Ishikawa (cell line): ENCODE measurements at regions not wholly inside any gene's neighbourhood (a gene's known extent, or its start where the extent isn't known, plus 50 kb on each side); places are given as distances from the start of the nearest gene placed in this dataset.

Experiments used
- CEBPB ChIP-seq: IDR thresholded peaks from 2 replicates; pipeline ENCODE4 v1.6.1; 2012
- CREB1 ChIP-seq: IDR thresholded peaks from 2 replicates; pipeline ENCODE4 v1.6.1; 2012; ENCODE audit warnings: low read depth
- EGR1 ChIP-seq: IDR thresholded peaks from 2 replicates; pipeline ENCODE4 v1.6.1; 2012
- EP300 ChIP-seq: IDR thresholded peaks from 2 replicates; pipeline ENCODE4 v1.6.1; 2012; ENCODE audit warnings: borderline replicate concordance
- FOXM1 ChIP-seq: IDR thresholded peaks from 2 replicates; pipeline ENCODE4 v1.6.1; 2012; ENCODE audit warnings: low read depth, borderline replicate concordance
- MAX ChIP-seq: IDR thresholded peaks from 2 replicates; pipeline ENCODE4 v1.6.1; 2012
- NFIC ChIP-seq: IDR thresholded peaks from 2 replicates; pipeline ENCODE4 v1.6.1; 2012
- RAD21 ChIP-seq: IDR thresholded peaks from 2 replicates; pipeline ENCODE4 v1.6.1; 2012; ENCODE audit warnings: low read depth
- REST ChIP-seq: IDR thresholded peaks from 2 replicates; pipeline ENCODE4 v1.6.1; 2012; ENCODE audit warnings: low read depth, mild to moderate bottlenecking
- TAF1 ChIP-seq: IDR thresholded peaks from 2 replicates; pipeline ENCODE4 v1.6.1; 2012; ENCODE audit warnings: low read depth, mild to moderate bottlenecking
- TCF12 ChIP-seq: IDR thresholded peaks from 2 replicates; pipeline ENCODE4 v1.6.1; 2012; ENCODE audit warnings: low read depth
- TEAD4 ChIP-seq: IDR thresholded peaks from 2 replicates; pipeline ENCODE4 v1.6.1; 2012
- USF1 ChIP-seq: IDR thresholded peaks from 2 replicates; pipeline ENCODE4 v1.6.1; 2012
- YY1 ChIP-seq: IDR thresholded peaks from 2 replicates; pipeline ENCODE4 v1.6.1; 2012; ENCODE audit warnings: low read depth
- ZBTB7A ChIP-seq: IDR thresholded peaks from 2 replicates; pipeline ENCODE4 v1.6.1; 2012; ENCODE audit warnings: low read depth

- TF ChIP-seq TCF12 (no peak), CREB1 (no peak), FOXM1 (no peak)
These were observed 225.0 kb upstream of the ZNF32 start for GRCh38 chr10:43873717-43874116.

- TF ChIP-seq RAD21 (no peak), EGR1 (no peak), ZBTB7A (no peak), TCF12 (no peak)
These were observed 224.0 kb upstream of the ZNF32 start for GRCh38 chr10:43872644-43873043.

GRCh38 chr10:43871545-43871944, 222.9 kb upstream of the ZNF32 start:
- TF ChIP-seq NFIC, result no peak
- no peak for TF ChIP-seq YY1
- no peak for TF ChIP-seq MAX
- no peak for TF ChIP-seq TEAD4
- TF ChIP-seq REST, result no peak
- TF ChIP-seq RAD21, result no peak
- no peak for TF ChIP-seq EGR1
- no peak for TF ChIP-seq CREB1
- TF ChIP-seq EP300, result no peak
- no peak for TF ChIP-seq TAF1
- no peak for TF ChIP-seq ZBTB7A
- TF ChIP-seq FOXM1, result no peak
- no peak for TF ChIP-seq USF1
- TF ChIP-seq CEBPB, result no peak
- no peak for TF ChIP-seq TCF12

- TF ChIP-seq TEAD4, result no peak
- no peak for TF ChIP-seq ZBTB7A
- TF ChIP-seq MAX, result no peak
- TF ChIP-seq CEBPB, result no peak
- no peak for TF ChIP-seq EGR1
- TF ChIP-seq TCF12, result no peak
- TF ChIP-seq YY1, result no peak
- TF ChIP-seq CREB1, result no peak
- TF ChIP-seq EP300, result no peak
- no peak for TF ChIP-seq FOXM1
- TF ChIP-seq REST, result no peak
- no peak for TF ChIP-seq USF1
- no peak for TF ChIP-seq TAF1
- TF ChIP-seq NFIC, result no peak
- TF ChIP-seq RAD21, result no peak
These were observed 222.3 kb upstream of the ZNF32 start for GRCh38 chr10:43870968-43871439.

GRCh38 chr10:43869669-43870322, 221.1 kb upstream of the ZNF32 start:
- TF ChIP-seq RAD21 (no peak), REST (no peak), EGR1 (no peak), TAF1 (no peak), YY1 (no peak), TEAD4 (no peak)
